Motor neuron (in vitro differentiated cells): ENCODE measurements at regions not wholly inside any gene's neighbourhood (a gene's known extent, or its start where the extent isn't known, plus 50 kb on each side); places are given as distances from the start of the nearest gene placed in this dataset.
"Not testable (repeated sequence)": the region's sequence is repeated elsewhere in the genome, so short reads cannot be mapped to it uniquely, and the experiment has no call there.

Experiments
- ATAC-seq, 8 experiments: fragments of 200-7000 bp; cut with Tn5 transposase; replicated peaks in 6 of 8; 2 replicates each; pipeline ENCODE4 v1.8.0; 2021; ENCODE audit warnings: mild to moderate bottlenecking in 8 of 8, moderate library complexity in 8 of 8
- H3K27ac ChIP-seq, 2 donors: fragments of 250-450 bp; sonication (Bioruptor Pico); 2 replicates each; pipeline ENCODE4 v1.9.0; 2021; ENCODE audit warnings: antibody characterized with exemption in 2 of 2, mild to moderate bottlenecking in 2 of 2, moderate library complexity in 1 of 2
- H3K4me1 ChIP-seq, 2 donors: fragments of 250-450 bp; sonication (Bioruptor Pico); replicated peaks in 1 of 2; 2 replicates each; pipeline ENCODE4 v1.6.1; 2021; ENCODE audit warnings: antibody characterized with exemption in 2 of 2, mild to moderate bottlenecking in 2 of 2, moderate library complexity in 1 of 2
- H3K4me3 ChIP-seq, 5 donors: fragments of 250-450 bp; sonication (Bioruptor Pico); 2 replicates each; pipeline ENCODE4 v1.9.0; 2021; ENCODE audit warnings: antibody characterized with exemption in 5 of 5, mild to moderate bottlenecking in 5 of 5, moderate library complexity in 4 of 5
- WGBS, 10 experiments: fragments of 450-650 bp; shearing (Covaris generic); methylation state at CpG; one replicate each; pipeline ENCODE4 v1.0.0; 2022; 5-methylcytosine and 5-hydroxymethylcytosine counted together
- in situ Hi-C, 9 experiments: fragments of 400-800 bp; cut with MboI; loops; one replicate each; pipeline ENCODE4 v1.15.0; 2021; ENCODE audit warnings: low sequenced_read_pairs in 9 of 9, low pct_unique_long_range_greater_than_20kb in 2 of 9; ENCODE audit not compliant: unreplicated experiment in 9 of 9

GRCh38 chr3:110495201-110495927 lies 576.3 kb upstream of the NECTIN3 start:
- in situ Hi-C loops = no loop called here
- no peak for ATAC-seq
- WGBS, 10 experiments = 58 to 82% (median 60%) methylated on average over 1 to 6 of the region's 9 CpGs; no CpG with 5 or more reads in 5 of the 10 experiments
- no peak overlapping the region for H3K4me3 ChIP-seq
- peaks cover 2 to 16% of the 10 kb centered on the region in 2 donors for H3K4me1 ChIP-seq
- H3K27ac ChIP-seq = no peak overlapping the region

- Histone ChIP-seq H3K27ac (no peak overlapping the region), H3K4me1 (no peaks in the 10 kb centered on the region), H3K4me3 (no peak overlapping the region)
- in situ Hi-C loops = no loop called here
- no peak for ATAC-seq
- 75 to 83% methylated on average over 1 to 2 of the region's 2 CpGs; no CpG with 5 or more reads in 8 of the 10 experiments for WGBS, 10 experiments
Measured at GRCh38 chr3:110504401-110504800, 567.2 kb upstream of the NECTIN3 start.

GRCh38 chr3:110504901-110505300 lies 566.7 kb upstream of the NECTIN3 start:
- H3K27ac ChIP-seq = no peak overlapping the region
- no peak overlapping the region for H3K4me3 ChIP-seq
- H3K4me1 ChIP-seq = no peaks in the 10 kb centered on the region
- WGBS, 10 experiments = 51 to 100% (median 93%) methylated on average over 2 to 4 of the region's 4 CpGs; no CpG with 5 or more reads in 2 of the 10 experiments
- in situ Hi-C loops = no loop called here
- ATAC-seq = no peak

- no peak overlapping the region for H3K4me3 ChIP-seq
- in situ Hi-C loops = no loop called here
- no peak for ATAC-seq
- H3K4me1 ChIP-seq = no peaks in the 10 kb centered on the region
- WGBS, 10 experiments = 20 to 100% (median 90%) methylated on average over 1 to 4 of the region's 4 CpGs; no CpG with 5 or more reads in 1 of the 10 experiments
- H3K27ac ChIP-seq = no peak overlapping the region
Measured at GRCh38 chr3:110506890-110507289, 564.7 kb upstream of the NECTIN3 start.

GRCh38 chr3:110507570-110507969 lies 564.0 kb upstream of the NECTIN3 start:
- H3K4me3 ChIP-seq, H3K27ac ChIP-seq, ATAC-seq, in situ Hi-C loops, H3K4me1 ChIP-seq: not testable (repeated sequence)

GRCh38 chr3:110512961-110513360 lies 558.7 kb upstream of the NECTIN3 start:
- no peaks in the 10 kb centered on the region for H3K4me1 ChIP-seq
- H3K27ac ChIP-seq = no peak overlapping the region
- in situ Hi-C loops = no loop called here
- ATAC-seq = no peak
- 56 to 100% (median 88%) methylated on average over 1 to 3 of the region's 3 CpGs for WGBS, 10 experiments
- H3K4me3 ChIP-seq = no peak overlapping the region

GRCh38 chr3:110518031-110518430 lies 553.6 kb upstream of the NECTIN3 start:
- no peak for ATAC-seq
- Histone ChIP-seq H3K4me1 (no peaks in the 10 kb centered on the region), H3K4me3 (no peak overlapping the region), H3K27ac (no peak overlapping the region)
- in situ Hi-C loops = no loop called here
- 9 to 100% (median 80%) methylated on average over 1 of the region's 1 CpG; no CpG with 5 or more reads in 3 of the 10 experiments for WGBS, 10 experiments

- Histone ChIP-seq H3K4me1 (no peaks in the 10 kb centered on the region), H3K27ac (no peak overlapping the region), H3K4me3 (no peak overlapping the region)
- ATAC-seq = peak in 1 of 8 experiments; percentile 17
- in situ Hi-C loops = no loop called here
- WGBS, 10 experiments = 27 to 100% (median 100%) methylated on average over 1 of the region's 1 CpG; no CpG with 5 or more reads in 3 of the 10 experiments
Measured at GRCh38 chr3:110519071-110519470, 552.5 kb upstream of the NECTIN3 start.

GRCh38 chr3:110521019-110521418 lies 550.6 kb upstream of the NECTIN3 start:
- 0 to 92% (median 69%) methylated on average over 1 to 2 of the region's 2 CpGs for WGBS, 10 experiments
- in situ Hi-C loops = no loop called here
- H3K4me3 ChIP-seq = no peak overlapping the region
- no peak overlapping the region for H3K27ac ChIP-seq
- ATAC-seq = peak in 5 of 8 experiments; percentile 39 to 100 (median 99)
- H3K4me1 ChIP-seq = no peaks in the 10 kb centered on the region

GRCh38 chr3:110525558-110526064 lies 546.0 kb upstream of the NECTIN3 start:
- H3K27ac ChIP-seq, in situ Hi-C loops, H3K4me3 ChIP-seq, ATAC-seq, H3K4me1 ChIP-seq: not testable (repeated sequence)
- WGBS, 10 experiments = 50 to 98% (median 91%) methylated on average over 1 to 6 of the region's 6 CpGs

GRCh38 chr3:110526777-110527727 lies 544.6 kb upstream of the NECTIN3 start:
- peak in 7 of 8 experiments; percentile 20 to 91 (median 59) for ATAC-seq

GRCh38 chr3:110528305-110529121 lies 543.1 kb upstream of the NECTIN3 start:
- 60 to 83% (median 70%) methylated on average over 1 to 4 of the region's 4 CpGs for WGBS, 10 experiments
- in situ Hi-C loops = no loop called here
- Histone ChIP-seq H3K4me3 (no peak overlapping the region), H3K4me1 (peaks cover 2 to 4% of the 10 kb centered on the region in 2 donors), H3K27ac (no peak overlapping the region)
- no peak for ATAC-seq

More at GRCh38 chr3:110526777-110527727, 544.6 kb upstream of the NECTIN3 start:
- H3K27ac ChIP-seq = no peak overlapping the region
- H3K4me3 ChIP-seq = no peak overlapping the region
- H3K4me1 ChIP-seq = peaks cover 2 to 4% of the 10 kb centered on the region in 2 donors
- in situ Hi-C loops = no loop called here
- WGBS, 10 experiments = 0 to 72% (median 60%) methylated on average over 1 to 3 of the region's 3 CpGs; no CpG with 5 or more reads in 1 of the 10 experiments
